ENCODE measurements at regions not wholly inside any gene's neighbourhood (a gene's known extent, or its start where the extent isn't known, plus 50 kb on each side); places are given as distances from the start of the nearest gene placed in this dataset.

- Histone ChIP-seq H3K4me1 (no peaks in the 10 kb centered on the region), H3K9me3 (no peaks in the 10 kb centered on the region), H3K36me3 (ENCODE audit: control insufficient read depth, insufficient read depth, low read length) (no peaks in the 10 kb centered on the region), H3K27me3 (replicated peaks; ENCODE audit: control insufficient read depth, insufficient read depth, low read length) (no peaks in the 10 kb centered on the region), H3K4me3 (ENCODE audit: low read depth, low read length) (no peak overlapping the region)
- no peaks in the 10 kb centered on the region for H3K4me1 Mint-ChIP-seq (ENCODE audit: low read depth, unreplicated experiment)
- no peaks in the 10 kb centered on the region for H3K36me3 Mint-ChIP-seq (ENCODE audit: insufficient read depth, unreplicated experiment)
- H3K27me3 Mint-ChIP-seq (ENCODE audit: insufficient read depth, unreplicated experiment), result peaks cover 30% of the 10 kb centered on the region
- H3K9me3 Mint-ChIP-seq (ENCODE audit: unreplicated experiment), result no peaks in the 10 kb centered on the region
- TF ChIP-seq CTCF (IDR thresholded peaks at IDR 0.05; ENCODE audit: insufficient read depth in 1 of 2, low read depth in 1 of 2, low read length in 1 of 2, severe bottlenecking in 1 of 2, unreplicated experiment in 1 of 2), result no peak
- no peak overlapping the region for H3K27ac Mint-ChIP-seq (ENCODE audit: unreplicated experiment)
- no TSS peak for BruUV-seq (replicated peaks)
- ChIA-PET CTCF (no interaction called here), POLR2A (no interaction called here)
- DNase-seq, result no peak
- intact Hi-C loops (cut with micrococcal nuclease; ENCODE audit: unreplicated experiment), result no loop called here
- H3K4me3 Mint-ChIP-seq (ENCODE audit: unreplicated experiment), result no peak overlapping the region
These were observed 115.4 kb upstream of the PRKCQ start for GRCh38 chr10:6695519-6695918.

- H3K9me3 ChIP-seq, result no peaks in the 10 kb centered on the region
- H3K4me3 Mint-ChIP-seq (ENCODE audit: unreplicated experiment), result no peak overlapping the region
- POLR2A ChIA-PET, result no interaction called here
These were observed 114.5 kb upstream of the PRKCQ start for GRCh38 chr10:6694447-6695140.

DNA sequence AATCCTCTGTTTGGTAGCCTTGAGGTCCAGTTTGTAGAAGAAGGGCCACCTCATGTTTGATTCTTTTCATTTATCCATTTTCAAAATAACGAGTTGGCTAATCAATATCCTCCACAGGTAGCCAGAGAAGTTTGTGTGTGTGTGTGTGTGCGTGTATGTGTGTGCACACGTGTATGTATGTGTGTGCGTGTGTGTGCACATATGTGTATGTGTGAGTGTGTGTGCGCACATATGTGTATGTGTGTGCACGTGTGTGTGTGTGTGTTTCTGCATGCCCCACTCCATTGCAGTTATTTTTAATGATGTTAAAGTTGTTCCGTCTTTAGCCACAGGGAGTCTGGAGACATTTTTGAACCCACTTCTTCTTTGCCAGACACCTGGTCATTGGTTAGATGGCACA is 112.8 kb upstream of the PRKCQ start:
- Mint-ChIP-seq H3K36me3 (ENCODE audit: insufficient read depth, unreplicated experiment) (no peaks in the 10 kb centered on the region), H3K4me1 (ENCODE audit: low read depth, unreplicated experiment) (no peaks in the 10 kb centered on the region), H3K27ac (ENCODE audit: unreplicated experiment) (no peak overlapping the region), H3K4me3 (ENCODE audit: unreplicated experiment) (no peak overlapping the region), H3K9me3 (ENCODE audit: unreplicated experiment) (no peaks in the 10 kb centered on the region), H3K27me3 (ENCODE audit: insufficient read depth, unreplicated experiment) (peaks cover 24% of the 10 kb centered on the region)
- CTCF ChIA-PET, result no interaction called here
- BruUV-seq (replicated peaks), result no TSS peak
- intact Hi-C loops (cut with micrococcal nuclease; ENCODE audit: unreplicated experiment), result no loop called here
- POLR2A ChIA-PET, result no interaction called here
- TF ChIP-seq CTCF (IDR thresholded peaks at IDR 0.05; ENCODE audit: insufficient read depth in 1 of 2, low read depth in 1 of 2, low read length in 1 of 2, severe bottlenecking in 1 of 2, unreplicated experiment in 1 of 2), result no peak
- Histone ChIP-seq H3K4me3 (ENCODE audit: low read depth, low read length) (no peak overlapping the region), H3K27me3 (replicated peaks; ENCODE audit: control insufficient read depth, insufficient read depth, low read length) (no peaks in the 10 kb centered on the region), H3K36me3 (ENCODE audit: control insufficient read depth, insufficient read depth, low read length) (no peaks in the 10 kb centered on the region), H3K9me3 (no peaks in the 10 kb centered on the region), H3K4me1 (no peaks in the 10 kb centered on the region)
- DNase-seq, result no peak

More at GRCh38 chr10:6694447-6695140, 114.5 kb upstream of the PRKCQ start:
- no peak for TF ChIP-seq CTCF (IDR thresholded peaks at IDR 0.05; ENCODE audit: insufficient read depth in 1 of 2, low read depth in 1 of 2, low read length in 1 of 2, severe bottlenecking in 1 of 2, unreplicated experiment in 1 of 2)
- intact Hi-C loops (cut with micrococcal nuclease; ENCODE audit: unreplicated experiment), result no loop called here
- BruUV-seq (replicated peaks), result no TSS peak
- Mint-ChIP-seq H3K4me1 (ENCODE audit: low read depth, unreplicated experiment) (no peaks in the 10 kb centered on the region), H3K36me3 (ENCODE audit: insufficient read depth, unreplicated experiment) (no peaks in the 10 kb centered on the region), H3K27ac (ENCODE audit: unreplicated experiment) (no peak overlapping the region), H3K27me3 (ENCODE audit: insufficient read depth, unreplicated experiment) (peaks cover 26% of the 10 kb centered on the region), H3K9me3 (ENCODE audit: unreplicated experiment) (no peaks in the 10 kb centered on the region)
- H3K27me3 ChIP-seq (replicated peaks; ENCODE audit: control insufficient read depth, insufficient read depth, low read length), result no peaks in the 10 kb centered on the region
- no peaks in the 10 kb centered on the region for H3K36me3 ChIP-seq (ENCODE audit: control insufficient read depth, insufficient read depth, low read length)
- no peak overlapping the region for H3K4me3 ChIP-seq (ENCODE audit: low read depth, low read length)
- H3K4me1 ChIP-seq, result no peaks in the 10 kb centered on the region
- DNase-seq, result no peak
- CTCF ChIA-PET, result no interaction called here
